ENCODE measurements at regions not wholly inside any gene's neighbourhood (a gene's known extent, or its start where the extent isn't known, plus 50 kb on each side); places are given as distances from the start of the nearest gene placed in this dataset.
A peak's percentile ranks its signal among the peaks of the same experiment; 100 is the strongest.

GRCh38 chr1:235045921-235046601 is 82.6 kb downstream of the TOMM20 start:
- Mint-ChIP-seq H3K27ac (peak overlapping the region; percentile 75), H3K4me1 (ENCODE audit: low read depth) (peaks cover 58% of the 10 kb centered on the region), H3K9me3 (no peaks in the 10 kb centered on the region), H3K36me3 (ENCODE audit: low read depth) (peaks cover 4% of the 10 kb centered on the region), H3K27me3 (ENCODE audit: insufficient read depth) (no peaks in the 10 kb centered on the region), H3K4me3 (no peak overlapping the region)
- intact Hi-C loops (cut with micrococcal nuclease), result loop anchor here (2.0 kb wide), 1 partner anchor 19 kb away; no protein-coding TSS in a partner anchor
- no peak for DNase-seq (ENCODE audit: low spot score)

- peak overlapping the region; percentile 75 for H3K27ac Mint-ChIP-seq
- no peak for DNase-seq (ENCODE audit: low spot score)
- peaks cover 58% of the 10 kb centered on the region for H3K4me1 Mint-ChIP-seq (ENCODE audit: low read depth)
Measured at GRCh38 chr1:235045034-235045690, 83.5 kb downstream of the TOMM20 start.

DNA sequence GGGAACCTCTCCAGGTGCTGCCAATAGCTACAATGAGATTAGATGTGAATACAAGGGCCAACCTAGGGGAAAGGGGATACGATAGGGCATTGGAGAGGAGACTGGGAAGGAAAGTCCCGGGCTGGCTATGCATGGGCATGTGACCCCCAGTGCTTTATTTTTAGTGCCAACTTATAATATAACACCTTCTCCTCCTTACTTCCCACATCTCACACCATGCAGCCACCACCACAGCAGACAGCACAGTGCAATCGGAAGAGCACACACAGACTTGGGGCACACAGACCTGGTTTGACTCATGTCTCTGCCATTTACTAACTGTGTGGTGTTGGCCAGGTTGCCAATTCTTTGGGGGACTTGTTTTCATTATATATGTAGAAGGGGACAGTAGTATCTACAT is 85.4 kb downstream of the TOMM20 start:
- H3K36me3 Mint-ChIP-seq (ENCODE audit: low read depth), result peaks cover 14% of the 10 kb centered on the region
- H3K4me3 Mint-ChIP-seq, result no peak overlapping the region
- H3K27ac Mint-ChIP-seq, result peak overlapping the region; percentile 45
- DNase-seq (ENCODE audit: low spot score), result no peak
- no peaks in the 10 kb centered on the region for H3K27me3 Mint-ChIP-seq (ENCODE audit: insufficient read depth)
- intact Hi-C loops (cut with micrococcal nuclease), result no loop called here
- H3K4me1 Mint-ChIP-seq (ENCODE audit: low read depth), result peaks cover 47% of the 10 kb centered on the region
- H3K9me3 Mint-ChIP-seq, result peaks cover 12% of the 10 kb centered on the region

More at GRCh38 chr1:235045034-235045690, 83.5 kb downstream of the TOMM20 start:
- Mint-ChIP-seq H3K9me3 (no peaks in the 10 kb centered on the region), H3K4me3 (peak overlapping the region; percentile 12), H3K27me3 (ENCODE audit: insufficient read depth) (no peaks in the 10 kb centered on the region), H3K36me3 (ENCODE audit: low read depth) (peaks cover 4% of the 10 kb centered on the region)
- intact Hi-C loops (cut with micrococcal nuclease), result loop anchor here (2.0 kb wide), 1 partner anchor 18 kb away; no protein-coding TSS in a partner anchor

DNA sequence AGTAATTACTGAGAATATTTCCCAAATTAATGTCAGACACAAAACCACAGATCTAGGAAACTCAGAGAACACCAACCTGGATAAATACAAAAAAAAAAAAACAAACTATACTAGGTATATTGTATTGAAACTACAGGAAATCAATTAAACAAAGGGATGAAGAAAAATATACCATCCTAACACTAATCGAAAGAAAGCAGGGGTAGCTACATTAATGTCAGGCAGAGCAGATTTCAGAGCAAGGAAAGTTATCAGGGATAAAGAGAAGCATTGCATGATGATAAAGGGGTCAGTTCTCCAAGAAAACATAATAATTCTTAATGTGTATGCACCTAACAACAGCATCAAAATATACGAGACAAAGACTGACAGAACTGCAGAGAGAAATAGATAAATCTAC is 89.9 kb downstream of the TOMM20 start:
- intact Hi-C loops (cut with micrococcal nuclease), result no loop called here
- H3K4me1 Mint-ChIP-seq (ENCODE audit: low read depth), result peaks cover 19% of the 10 kb centered on the region
- DNase-seq (ENCODE audit: low spot score), result no peak
- H3K9me3 Mint-ChIP-seq, result peaks cover 29% of the 10 kb centered on the region
- no peak overlapping the region for H3K27ac Mint-ChIP-seq
- H3K4me3 Mint-ChIP-seq, result no peak overlapping the region
- peaks cover 14% of the 10 kb centered on the region for H3K36me3 Mint-ChIP-seq (ENCODE audit: low read depth)
- H3K27me3 Mint-ChIP-seq (ENCODE audit: insufficient read depth), result no peaks in the 10 kb centered on the region

- no peak overlapping the region for H3K27ac Mint-ChIP-seq
- H3K4me3 Mint-ChIP-seq, result no peak overlapping the region
- peaks cover 29% of the 10 kb centered on the region for H3K9me3 Mint-ChIP-seq
- no peak for DNase-seq (ENCODE audit: low spot score)
- H3K36me3 Mint-ChIP-seq (ENCODE audit: low read depth), result peaks cover 16% of the 10 kb centered on the region
- peaks cover 9% of the 10 kb centered on the region for H3K4me1 Mint-ChIP-seq (ENCODE audit: low read depth)
- no peaks in the 10 kb centered on the region for H3K27me3 Mint-ChIP-seq (ENCODE audit: insufficient read depth)
- intact Hi-C loops (cut with micrococcal nuclease), result no loop called here
Measured at GRCh38 chr1:235035928-235036327, 92.7 kb downstream of the TOMM20 start.

GRCh38 chr1:235030919-235031596 is 97.6 kb downstream of the TOMM20 start:
- intact Hi-C loops (cut with micrococcal nuclease), result no loop called here
- DNase-seq (ENCODE audit: low spot score), result no peak
- Mint-ChIP-seq H3K27ac (peak overlapping the region; percentile 34), H3K4me3 (no peak overlapping the region), H3K27me3 (ENCODE audit: insufficient read depth) (no peaks in the 10 kb centered on the region), H3K4me1 (ENCODE audit: low read depth) (peaks cover 9% of the 10 kb centered on the region), H3K9me3 (peaks cover 18% of the 10 kb centered on the region), H3K36me3 (ENCODE audit: low read depth) (peaks cover 8% of the 10 kb centered on the region)

DNA sequence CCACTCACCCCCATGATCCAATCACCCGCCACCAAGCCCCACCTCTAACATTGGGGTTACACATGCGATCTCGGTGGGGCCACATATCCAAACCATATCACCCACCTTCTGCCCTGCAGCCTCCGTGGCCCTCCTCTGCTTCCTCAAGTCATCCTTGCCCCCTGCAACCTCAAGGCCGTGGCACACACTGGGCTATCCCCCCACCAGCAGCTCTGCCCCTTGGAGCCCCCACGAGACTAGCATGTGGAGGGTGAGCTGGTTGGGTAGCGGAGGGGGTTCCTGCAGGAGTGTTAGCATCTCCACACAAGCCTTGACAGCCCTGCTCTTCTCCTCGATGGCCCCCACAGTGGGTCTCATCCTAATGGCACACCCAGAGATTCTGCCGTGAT is 100.8 kb downstream of the TOMM20 start:
- Mint-ChIP-seq H3K36me3 (ENCODE audit: low read depth) (peaks cover 10% of the 10 kb centered on the region), H3K4me3 (no peak overlapping the region), H3K4me1 (ENCODE audit: low read depth) (peaks cover 24% of the 10 kb centered on the region), H3K27me3 (ENCODE audit: insufficient read depth) (no peaks in the 10 kb centered on the region), H3K9me3 (peaks cover 18% of the 10 kb centered on the region), H3K27ac (no peak overlapping the region)
- no peak for DNase-seq (ENCODE audit: low spot score)
- intact Hi-C loops (cut with micrococcal nuclease), result loop anchor here (2.0 kb wide), 1 partner anchor 17 kb away; no protein-coding TSS in a partner anchor

DNA sequence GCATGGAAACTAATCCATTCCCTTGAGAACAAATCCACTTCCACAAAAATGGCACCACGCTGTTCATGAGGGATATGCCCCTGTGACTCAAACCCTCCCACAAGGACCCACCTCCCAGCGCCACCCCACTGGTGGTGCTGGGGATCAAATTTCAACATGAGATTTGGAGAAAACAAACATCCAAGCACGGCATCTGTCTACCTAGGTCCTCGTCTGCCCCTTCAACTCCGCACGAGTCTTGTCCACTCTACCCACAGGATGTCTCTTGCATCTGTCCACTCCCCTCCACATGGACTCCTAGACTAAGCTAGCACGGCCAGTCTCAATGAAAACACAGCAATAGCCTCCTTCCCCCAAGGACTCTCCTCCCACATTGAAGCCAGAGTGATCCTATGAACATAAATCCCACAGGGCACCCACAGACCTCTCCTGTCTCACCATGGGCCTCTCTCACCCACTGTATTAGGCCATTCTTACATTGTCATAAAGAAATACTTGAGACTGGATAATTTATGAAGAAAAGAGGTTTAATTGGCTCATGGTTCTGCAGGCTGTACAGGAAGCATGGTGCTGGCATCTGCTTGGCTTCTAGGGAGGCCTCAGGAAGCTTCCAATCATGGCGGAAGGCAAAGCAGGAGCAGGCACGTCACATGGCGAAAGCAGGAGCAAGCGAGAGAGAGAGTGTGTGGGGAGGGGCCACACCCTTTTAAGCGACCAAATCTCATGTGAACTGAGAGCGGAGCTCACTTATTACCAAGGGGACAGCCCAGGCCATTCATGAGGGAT is 101.4 kb downstream of the TOMM20 start:
- H3K9me3 Mint-ChIP-seq, result peaks cover 18% of the 10 kb centered on the region
- intact Hi-C loops (cut with micrococcal nuclease), result loop anchor here (2.0 kb wide), 1 partner anchor 18 kb away; no protein-coding TSS in a partner anchor
- peaks cover 10% of the 10 kb centered on the region for H3K36me3 Mint-ChIP-seq (ENCODE audit: low read depth)
- peaks cover 30% of the 10 kb centered on the region for H3K4me1 Mint-ChIP-seq (ENCODE audit: low read depth)
- H3K4me3 Mint-ChIP-seq, result no peak overlapping the region
- H3K27me3 Mint-ChIP-seq (ENCODE audit: insufficient read depth), result no peaks in the 10 kb centered on the region
- H3K27ac Mint-ChIP-seq, result peak overlapping the region; percentile 3
- no peak for DNase-seq (ENCODE audit: low spot score)

- intact Hi-C loops (cut with micrococcal nuclease), result loop anchor here (1.0 kb wide), 1 partner anchor 10 kb away; no protein-coding TSS in a partner anchor
- peak overlapping the region; percentile 30 for H3K27ac Mint-ChIP-seq
- H3K4me3 Mint-ChIP-seq, result no peak overlapping the region
- no peak for DNase-seq (ENCODE audit: low spot score)
- peaks cover 44% of the 10 kb centered on the region for H3K4me1 Mint-ChIP-seq (ENCODE audit: low read depth)
- H3K9me3 Mint-ChIP-seq, result peaks cover 18% of the 10 kb centered on the region
- H3K36me3 Mint-ChIP-seq (ENCODE audit: low read depth), result peaks cover 8% of the 10 kb centered on the region
- no peaks in the 10 kb centered on the region for H3K27me3 Mint-ChIP-seq (ENCODE audit: insufficient read depth)
Measured at GRCh38 chr1:235025422-235025984, 103.1 kb downstream of the TOMM20 start.

GRCh38 chr1:235024711-235025421 is 103.8 kb downstream of the TOMM20 start:
- Mint-ChIP-seq H3K9me3 (peaks cover 18% of the 10 kb centered on the region), H3K27ac (peak overlapping the region; percentile 30), H3K4me3 (no peak overlapping the region), H3K27me3 (ENCODE audit: insufficient read depth) (no peaks in the 10 kb centered on the region), H3K4me1 (ENCODE audit: low read depth) (peaks cover 48% of the 10 kb centered on the region), H3K36me3 (ENCODE audit: low read depth) (peaks cover 8% of the 10 kb centered on the region)
- no peak for DNase-seq (ENCODE audit: low spot score)
- intact Hi-C loops (cut with micrococcal nuclease), result loop anchor here (1.0 kb wide), 1 partner anchor 10 kb away; no protein-coding TSS in a partner anchor

DNA sequence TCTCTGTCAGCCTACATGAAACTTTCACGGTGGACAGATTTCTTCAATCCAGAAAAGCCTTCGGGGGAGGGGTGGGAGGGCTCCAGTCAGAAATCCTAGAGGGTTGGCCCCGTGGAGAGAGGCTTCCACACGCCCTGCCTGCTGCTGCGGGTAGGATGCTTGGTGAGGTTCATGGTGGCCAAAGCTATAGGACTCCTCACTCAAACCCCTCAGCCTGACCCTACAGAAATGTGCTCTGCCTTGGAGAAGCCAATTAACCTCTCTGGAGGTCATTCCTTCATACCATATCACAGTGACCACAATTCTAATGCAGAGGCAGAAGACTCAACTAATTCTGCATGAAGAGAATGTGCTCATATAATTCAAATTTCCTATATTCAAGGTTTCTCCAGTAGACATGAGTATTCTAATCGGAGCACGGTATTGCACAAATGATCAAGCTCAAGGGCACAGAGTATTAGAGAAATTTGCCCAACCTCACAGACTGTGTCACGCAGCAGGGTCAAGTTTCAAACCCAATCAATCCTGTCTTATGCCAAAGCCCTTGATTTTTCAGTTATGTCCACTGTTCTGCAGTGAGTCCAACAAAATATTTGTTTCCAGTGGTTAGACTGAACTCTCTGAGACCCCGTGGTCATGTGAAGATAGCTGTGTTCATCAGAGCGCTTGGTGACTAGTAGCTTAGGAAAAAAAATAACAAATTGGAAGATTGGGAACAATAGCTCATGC is 104.8 kb downstream of the TOMM20 start:
- DNase-seq (ENCODE audit: low spot score), result no peak
- Mint-ChIP-seq H3K4me3 (peak overlapping the region; percentile 48), H3K27me3 (ENCODE audit: insufficient read depth) (no peaks in the 10 kb centered on the region), H3K9me3 (peaks cover 22% of the 10 kb centered on the region), H3K27ac (peak overlapping the region; percentile 78), H3K4me1 (ENCODE audit: low read depth) (peaks cover 58% of the 10 kb centered on the region), H3K36me3 (ENCODE audit: low read depth) (peaks cover 10% of the 10 kb centered on the region)
- intact Hi-C loops (cut with micrococcal nuclease), result no loop called here
